Fibroblast of skin of abdomen (primary cell): ENCODE measurements at regions not wholly inside any gene's neighbourhood (a gene's known extent, or its start where the extent isn't known, plus 50 kb on each side); places are given as distances from the start of the nearest gene placed in this dataset.

ENCODE experiments used
- DNase-seq: peaks from one replicate; pipeline ENCODE4 v3.0.0-alpha.2; 2013

DNA sequence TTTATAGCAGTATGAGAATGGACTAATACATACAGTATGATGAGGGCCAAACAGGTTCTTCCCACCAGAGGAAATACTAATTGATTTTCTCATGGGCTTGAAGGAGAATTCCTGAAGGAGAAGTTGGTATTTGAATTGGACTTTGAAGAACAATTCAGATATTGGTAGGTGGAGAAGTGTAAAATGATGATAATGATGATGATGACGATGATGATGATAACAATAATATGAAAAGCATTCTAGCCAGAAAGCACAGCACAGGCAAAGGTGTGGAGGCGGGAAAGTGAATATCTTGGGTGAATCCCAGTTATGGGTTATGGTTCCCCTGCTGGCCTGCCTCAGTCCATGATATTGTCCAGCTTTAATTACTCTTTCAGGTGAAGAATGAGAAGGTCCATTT, 562.4 kb upstream of the SALL1 start:
- no peak for DNase-seq

DNA sequence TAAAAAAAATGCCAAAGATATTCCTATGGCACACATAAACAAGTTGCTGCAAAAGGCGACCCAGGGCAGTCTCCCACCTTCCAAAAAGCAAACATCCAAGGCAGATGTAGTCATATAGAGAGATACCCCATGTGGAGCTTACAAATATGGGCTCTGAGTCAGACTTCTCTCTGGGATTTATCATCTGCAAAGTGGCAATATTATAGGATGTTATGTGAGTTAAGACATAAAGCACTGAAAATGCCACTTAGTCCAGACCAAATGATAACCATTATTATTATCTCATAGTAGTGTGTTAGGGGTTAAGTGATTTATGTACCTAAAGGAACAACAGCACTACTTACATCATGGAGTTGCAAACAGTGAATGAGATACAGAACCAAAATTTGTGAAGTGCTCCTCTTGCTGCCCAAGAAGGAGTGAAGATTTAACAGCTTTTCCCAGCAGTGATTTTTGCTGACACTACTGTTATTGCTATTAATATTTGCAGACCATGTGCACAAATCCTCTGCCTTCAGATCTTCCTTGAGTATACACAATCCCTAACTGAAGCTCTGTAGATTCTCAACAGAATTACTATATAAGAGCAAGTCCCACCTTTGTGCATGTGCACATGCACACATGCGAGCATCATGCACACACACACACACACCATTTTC, 560.0 kb upstream of the SALL1 start:
- no peak for DNase-seq

DNA sequence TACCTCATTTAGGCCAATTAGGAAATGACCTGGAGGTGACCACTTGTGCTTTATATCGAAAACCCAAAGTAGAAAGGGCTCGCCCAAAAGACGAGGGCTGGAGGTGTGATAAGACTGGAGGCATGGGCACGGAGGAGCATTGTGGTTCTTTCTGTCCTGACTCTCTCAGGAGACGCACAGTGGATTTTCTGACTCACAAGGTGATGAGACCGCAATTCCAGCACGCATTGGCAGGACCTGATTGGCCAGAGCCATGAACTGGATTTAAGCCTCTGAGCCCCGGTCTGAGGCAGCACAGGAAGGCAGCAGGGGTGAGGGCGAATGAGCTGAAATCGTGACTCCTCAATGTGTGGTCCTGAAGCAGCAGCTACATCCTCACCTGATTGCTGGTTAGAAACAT, 559.1 kb upstream of the SALL1 start:
- DNase-seq = no peak

DNA sequence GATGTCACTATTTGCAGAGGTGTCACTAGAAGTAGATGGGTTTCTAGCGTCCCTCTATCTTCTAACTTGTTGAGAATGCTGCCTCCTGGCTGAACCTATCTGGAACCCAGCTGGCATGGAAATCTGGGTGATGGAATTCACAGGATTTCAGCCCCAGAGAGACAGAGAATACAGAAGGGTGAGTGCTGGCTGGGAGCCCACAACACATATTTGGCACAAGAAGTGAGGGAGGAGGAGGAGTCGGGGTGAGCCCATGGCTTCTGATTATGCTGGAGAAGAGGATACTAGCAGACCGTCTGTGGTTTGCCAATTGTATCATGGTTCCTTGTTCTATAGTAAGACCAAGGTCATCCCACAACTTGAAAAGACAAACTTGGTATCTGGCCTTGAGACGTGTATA, 557.8 kb upstream of the SALL1 start:
- no peak for DNase-seq

DNA sequence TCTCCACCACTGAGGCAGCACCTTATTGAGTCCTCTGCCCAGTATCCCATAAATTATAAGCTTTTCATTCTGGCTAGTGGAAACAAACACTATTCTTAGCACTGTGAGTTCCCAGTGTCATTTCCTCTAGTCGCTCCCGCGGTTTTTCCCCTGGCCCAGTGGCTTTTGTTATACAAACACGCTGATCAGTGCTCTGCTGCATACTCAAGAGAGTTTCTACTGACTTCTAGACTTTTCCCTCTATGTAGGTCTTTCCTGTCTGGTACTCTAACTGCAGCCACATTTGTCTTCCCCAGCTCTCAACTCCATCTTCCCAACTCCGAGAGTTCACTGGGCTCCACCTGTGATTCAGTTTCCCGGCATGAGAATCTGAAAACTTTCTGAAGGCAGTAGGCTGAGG, 556.6 kb upstream of the SALL1 start:
- no peak for DNase-seq

DNA sequence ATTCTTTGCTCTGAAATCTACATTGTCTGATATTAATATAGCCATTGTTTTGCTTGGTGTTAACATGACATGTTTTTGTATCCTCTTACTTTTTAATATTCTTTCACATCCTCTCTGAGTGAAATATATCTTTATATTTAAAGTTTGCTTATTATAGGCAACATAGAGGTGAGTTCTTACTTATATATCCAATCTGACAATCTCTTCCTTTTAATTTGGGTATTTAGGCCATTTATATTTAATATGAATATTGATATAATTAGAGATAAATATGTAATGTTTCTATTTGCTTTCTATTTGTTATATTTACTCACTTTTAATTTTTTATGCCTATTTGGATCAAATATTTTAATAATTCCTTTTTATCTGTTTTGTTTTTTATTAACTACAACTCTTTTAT, 554.1 kb upstream of the SALL1 start:
- no peak for DNase-seq

DNA sequence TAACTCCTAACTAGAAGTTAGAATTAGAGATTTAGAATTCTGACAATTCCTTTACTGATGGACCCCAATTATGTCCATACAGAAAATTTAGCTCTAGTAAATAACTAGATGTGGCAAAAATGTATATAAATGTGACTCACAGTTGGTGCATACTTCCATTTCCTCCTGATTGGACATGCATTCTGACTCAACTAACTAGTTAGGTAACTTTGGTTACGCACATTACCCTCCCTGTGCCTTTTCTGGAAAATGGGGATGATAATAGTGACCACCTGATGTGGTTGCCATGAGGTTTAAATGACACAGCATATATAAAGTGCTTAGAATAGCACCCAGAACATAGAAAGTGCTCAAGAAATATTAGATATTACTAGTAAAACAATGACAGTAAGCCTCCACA, 550.0 kb upstream of the SALL1 start:
- no peak for DNase-seq

DNA sequence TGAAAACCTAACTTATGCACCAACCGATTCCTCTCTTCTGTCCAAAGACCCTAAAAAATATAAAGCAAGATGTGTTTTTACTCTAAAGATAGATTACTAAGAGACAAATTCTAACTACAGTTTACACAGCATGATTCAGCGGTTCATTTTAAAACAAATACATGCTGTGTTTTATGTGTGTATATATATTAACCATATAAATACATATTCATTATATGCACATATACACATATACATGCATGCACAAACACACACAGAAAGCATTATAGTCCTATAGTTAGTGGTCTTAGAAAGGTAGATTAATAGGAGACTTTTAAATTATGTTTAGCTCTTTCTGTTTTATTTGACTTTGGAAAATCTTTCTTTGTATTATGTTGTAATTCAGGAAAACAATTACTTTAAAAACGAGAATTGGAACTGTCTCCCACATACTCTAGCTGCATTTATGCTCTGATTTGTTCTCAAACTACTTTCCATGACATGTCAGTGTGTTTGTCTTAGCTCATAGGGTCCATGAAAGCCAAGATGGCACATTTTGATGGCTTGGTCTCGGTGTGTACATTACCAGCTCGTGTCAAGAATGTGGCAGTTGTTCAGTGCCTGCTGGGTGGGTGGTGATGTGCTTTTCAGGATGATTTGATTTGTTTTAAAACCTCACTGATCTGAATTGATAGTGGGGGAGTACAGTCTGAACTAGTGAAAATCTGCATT, 548.8 kb upstream of the SALL1 start:
- no peak for DNase-seq

DNA sequence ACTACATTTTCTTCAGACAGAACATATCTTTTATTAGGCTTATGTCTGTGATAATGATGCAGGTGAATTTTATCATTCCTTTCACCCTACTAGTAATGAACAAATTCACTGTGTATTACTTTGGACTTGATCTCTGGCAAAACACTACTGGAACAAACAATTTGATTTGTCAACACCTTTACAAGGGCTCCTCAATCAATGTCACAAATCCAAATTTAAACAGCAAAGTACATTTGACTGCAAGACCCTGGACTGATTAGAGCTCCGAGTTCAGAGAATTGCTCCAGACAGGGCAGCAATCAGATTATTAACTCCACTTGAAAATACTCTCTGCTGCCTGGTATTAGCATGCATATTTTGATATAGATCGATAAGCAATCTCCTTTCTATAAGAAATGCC, 547.6 kb upstream of the SALL1 start:
- no peak for DNase-seq

DNA sequence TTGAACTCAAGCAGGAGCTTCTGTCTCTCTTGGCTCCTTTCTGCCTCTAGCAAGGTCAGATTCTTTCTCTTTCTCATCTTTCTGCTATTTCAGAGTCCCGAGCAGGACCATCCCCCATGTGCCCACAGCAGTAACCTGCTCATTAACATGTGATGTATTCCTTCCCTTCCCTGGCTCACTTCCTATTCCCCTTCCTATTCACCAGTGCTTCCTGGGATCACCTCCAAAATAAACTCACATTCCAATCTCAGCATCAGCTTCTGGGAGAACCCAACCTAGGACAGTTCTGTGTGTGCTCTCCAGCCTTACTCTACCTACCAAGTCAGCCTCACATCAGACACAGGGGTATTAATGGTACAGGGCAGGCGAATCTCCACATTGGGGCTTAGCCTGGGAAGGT, 546.4 kb upstream of the SALL1 start:
- DNase-seq = no peak

DNA sequence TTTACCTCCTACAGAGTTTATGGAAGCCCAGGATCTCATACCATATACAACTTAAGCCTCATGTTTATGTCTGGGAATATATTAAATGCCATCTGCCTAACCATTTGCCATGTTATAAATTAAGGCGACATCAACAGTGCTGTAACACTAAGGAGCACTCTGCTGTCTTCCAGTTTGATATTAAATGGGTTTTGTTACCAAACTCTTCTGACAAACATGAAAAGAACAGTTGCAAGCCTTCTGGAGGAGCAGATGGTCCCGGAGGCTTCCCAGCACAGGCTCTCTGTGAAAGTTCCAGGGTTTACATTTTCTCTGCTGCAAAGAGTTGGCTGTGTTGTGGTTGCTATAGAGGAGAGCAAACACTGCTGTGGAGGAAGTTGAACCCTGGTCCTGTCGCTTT, 545.3 kb upstream of the SALL1 start:
- no peak for DNase-seq

DNA sequence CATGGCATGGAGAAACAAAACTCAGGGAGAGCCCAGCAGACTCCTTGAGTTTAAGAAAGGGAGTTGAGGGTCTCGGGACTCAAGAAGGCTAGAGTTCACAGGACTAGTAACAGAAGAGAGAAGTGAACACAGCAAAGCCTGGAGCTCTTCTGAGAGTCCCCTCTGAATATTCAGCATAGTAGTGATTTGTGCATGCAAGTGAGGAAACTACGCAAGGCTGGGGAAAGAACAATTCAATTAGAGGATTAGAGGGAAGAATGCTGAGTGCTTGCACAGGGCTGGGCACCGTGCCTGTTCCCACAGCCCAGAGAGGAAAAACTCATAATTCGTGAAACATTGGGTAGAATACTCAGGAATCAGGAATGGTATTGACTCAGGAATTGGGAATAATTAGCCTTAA, 540.0 kb upstream of the SALL1 start:
- DNase-seq = no peak

DNA sequence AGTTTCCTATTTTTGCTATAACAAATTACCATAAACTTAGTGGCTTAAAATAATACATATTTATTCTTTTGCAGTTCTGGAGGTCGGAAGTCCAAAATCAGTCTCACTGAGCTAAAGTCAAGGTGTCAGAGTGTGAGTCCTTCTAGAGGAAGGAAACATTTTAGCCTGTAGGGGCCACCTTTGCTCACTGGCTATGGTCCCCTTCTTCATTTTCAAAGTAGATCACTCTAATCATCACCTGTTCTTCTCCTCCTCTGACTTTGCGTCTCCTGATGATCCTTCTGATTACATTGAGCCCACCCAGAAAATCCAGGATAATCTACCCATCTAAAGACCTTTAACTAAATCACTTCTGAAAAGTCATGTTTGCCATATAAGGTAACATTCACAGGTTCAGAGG, 534.4 kb upstream of the SALL1 start:
- no peak for DNase-seq

DNA sequence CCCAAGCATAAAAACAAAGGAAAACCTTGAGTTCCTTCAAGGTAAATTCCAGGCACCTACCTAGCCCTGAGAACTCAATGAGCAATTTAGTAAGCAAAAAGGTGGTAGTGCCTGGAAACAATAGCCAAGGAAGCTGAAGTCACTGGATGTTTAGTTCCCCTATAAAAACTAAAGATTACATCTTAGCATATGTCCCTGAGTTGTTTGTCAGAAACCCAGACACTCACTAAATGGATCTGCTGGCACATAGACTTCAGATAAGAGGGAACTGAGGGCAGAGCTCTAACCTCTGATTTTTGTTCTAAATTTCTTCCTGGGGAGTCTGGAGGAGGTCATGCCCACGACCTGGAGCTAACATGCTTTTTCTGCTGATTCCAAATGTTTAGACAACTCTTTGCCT, 532.8 kb upstream of the SALL1 start:
- DNase-seq = no peak

DNA sequence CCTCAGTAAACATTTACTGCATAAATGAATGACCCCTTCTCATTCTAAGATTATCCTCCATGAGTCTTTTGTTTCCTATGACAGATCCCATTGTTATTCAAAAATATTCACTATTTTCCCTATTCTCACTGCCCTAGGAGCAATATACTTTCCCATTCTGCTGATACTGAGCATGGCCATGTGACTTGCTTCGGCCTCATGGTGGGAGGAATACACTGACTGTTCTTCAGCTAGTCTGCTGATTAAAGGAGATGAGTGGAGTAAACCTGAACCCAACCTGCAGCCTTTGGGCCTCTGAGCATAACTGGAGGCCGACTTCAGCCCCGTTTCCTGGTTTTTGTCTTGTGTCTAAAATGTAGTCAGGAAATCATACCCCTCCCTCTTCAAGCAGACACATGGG, 531.8 kb upstream of the SALL1 start:
- no peak for DNase-seq

DNA sequence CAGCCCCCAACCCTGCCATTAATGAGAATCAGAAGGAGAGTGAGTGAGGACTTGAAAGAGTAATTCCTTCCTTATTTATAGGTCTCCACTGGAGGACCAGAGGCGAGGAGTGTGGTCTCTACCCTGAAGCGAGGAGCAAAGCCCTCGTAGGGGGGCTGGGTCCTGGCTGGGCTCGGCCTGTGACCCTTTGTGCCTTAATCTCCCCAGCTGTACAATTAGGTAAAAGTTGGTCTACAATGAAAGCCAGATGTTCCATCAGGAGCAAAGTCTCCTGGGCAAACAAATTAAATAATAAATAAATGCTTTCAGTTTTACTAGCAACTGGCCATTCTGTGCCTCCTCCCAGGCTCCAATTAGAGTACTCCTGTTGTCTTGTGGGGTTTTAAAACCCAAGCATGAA, 523.5 kb upstream of the SALL1 start:
- DNase-seq = no peak

DNA sequence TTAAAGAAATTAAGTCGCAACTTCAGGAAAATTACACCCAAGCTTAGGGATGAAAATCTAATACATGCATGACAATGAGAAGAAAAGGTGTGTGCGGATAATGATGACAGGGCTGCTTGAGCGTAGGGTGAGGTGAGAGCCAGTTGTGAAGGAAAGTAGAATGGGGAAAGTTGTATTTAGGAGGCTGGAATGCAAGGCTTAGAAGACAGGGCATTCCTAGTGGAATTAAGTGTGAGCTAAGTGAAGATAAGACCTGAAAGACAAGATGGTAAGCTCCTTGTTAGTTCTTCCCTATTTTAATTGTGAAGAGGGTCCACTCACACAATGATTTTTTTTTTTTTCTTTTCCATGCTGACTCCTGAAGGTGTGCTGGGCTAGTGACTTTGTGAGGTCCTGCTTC, 519.5 kb upstream of the SALL1 start:
- DNase-seq = no peak

DNA sequence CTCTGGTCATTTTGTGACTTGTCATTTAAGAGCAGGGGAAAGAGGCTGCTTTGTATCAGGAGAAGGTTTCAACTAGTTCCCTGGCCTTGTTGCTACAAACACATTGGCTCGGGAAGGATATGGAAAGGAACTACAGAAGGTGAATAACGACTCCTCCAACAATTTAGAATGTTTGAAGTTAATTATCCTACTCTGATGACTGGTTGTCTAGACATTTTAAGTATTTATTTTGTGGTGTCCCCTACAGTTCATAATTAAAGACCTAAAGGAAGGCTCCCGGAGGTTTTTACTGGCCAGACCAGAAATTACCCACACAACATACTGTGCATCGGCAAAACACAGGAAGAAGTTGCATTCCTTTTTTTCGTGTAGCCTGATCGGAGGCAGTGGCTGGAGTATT, 515.8 kb upstream of the SALL1 start:
- peak; percentile 81 for DNase-seq

DNA sequence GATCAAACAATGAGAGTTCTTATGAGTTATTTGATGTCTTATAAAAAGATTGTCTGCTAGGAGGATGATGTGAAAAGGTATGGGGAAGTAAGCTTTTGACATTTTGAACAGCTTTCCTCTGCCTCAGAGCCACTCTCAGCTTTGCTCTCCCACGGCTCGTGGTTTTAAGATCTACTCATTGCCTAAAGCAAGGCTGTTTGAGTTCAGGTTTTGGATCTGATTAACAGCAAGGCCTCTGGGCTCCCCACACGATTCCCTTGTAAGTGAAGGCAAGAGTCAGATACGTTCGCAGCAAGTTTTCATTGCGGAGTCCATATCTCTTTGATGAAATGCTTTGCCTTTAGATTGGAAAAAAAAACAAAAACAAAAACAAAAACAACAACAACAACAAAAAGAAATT, 515.0 kb upstream of the SALL1 start:
- DNase-seq = peak; percentile 37

DNA sequence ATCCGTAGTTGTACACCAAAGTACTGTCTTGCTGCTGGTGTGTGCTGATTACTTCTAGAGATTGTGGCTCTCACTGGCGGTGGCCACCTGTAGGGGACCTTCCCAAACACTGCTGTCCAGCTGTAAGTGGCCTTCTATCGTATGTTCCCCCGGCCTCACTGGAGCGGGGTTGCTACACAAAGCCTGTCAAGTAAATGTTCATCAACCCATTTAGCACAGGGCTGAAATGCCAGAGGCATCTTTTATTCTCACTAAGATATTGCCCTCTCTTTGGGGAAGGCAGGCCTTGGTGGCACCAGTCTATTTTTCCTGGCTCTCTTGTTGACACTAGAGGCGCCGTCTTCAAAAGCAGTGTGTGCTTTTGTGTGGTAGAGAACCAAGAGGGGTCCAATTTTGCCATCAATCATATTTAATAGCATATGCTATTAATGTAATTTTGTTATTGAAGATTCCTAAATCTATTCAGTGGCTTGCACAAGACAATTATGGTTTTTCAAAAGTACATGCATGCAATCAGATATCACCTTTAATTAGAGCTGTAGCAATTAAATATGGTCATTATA, 514.4 kb upstream of the SALL1 start:
- no peak for DNase-seq

DNA sequence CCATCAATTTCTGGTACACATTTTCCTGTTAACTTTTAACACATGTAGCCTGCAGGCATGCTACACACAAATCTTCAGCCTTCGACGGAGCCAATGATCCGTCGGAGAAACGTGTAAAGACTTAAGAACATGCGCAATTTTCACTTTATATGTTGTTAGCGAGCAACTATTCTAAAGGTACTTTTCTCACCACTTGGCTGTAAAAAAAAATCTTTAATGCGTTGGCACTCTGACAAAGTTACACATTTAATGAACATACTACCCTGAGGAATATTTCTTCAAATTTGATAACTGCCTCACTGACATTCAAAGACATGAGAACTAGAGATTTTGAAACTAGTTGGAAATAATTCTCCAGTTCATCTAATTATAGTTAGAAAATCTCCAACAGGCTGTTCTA, 507.5 kb upstream of the SALL1 start:
- DNase-seq = no peak

DNA sequence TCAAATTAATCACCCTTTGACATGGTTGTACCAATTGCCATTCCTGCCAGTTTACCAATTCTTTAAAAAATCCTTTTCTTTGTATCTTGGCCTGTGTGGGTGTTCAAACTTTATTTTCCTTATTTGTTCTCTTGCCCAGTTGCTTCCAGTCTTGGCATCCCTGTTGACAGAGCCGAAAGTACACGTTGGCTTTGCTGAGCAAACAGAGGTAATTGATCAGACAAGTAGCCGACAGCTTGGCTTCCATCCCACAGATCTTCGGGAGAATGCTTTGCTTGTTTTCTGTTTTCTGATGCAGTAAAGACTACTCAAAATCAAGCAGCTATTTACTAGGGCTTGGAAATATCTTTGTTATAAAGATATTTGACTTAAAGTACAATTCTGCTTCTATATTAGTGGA, 506.8 kb upstream of the SALL1 start:
- DNase-seq = no peak

DNA sequence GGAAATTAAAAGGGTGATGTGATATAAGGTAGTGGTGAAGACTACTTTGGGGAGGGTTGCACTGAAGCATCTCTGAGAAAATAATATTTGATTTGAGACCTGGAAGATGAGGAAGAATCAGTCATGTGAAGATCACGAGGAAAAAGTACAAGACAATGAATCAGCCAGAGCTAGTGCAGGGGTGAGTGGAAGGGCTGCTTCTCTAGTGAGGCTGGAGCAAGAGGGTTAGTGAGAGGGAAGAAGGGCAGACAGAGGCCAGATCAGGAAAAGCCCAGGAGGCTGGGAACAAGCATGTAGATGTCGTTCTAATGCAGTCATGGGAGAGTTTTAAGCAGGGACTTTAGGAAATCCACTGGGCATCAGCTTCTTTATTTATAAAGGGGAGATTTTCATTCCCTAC, 504.2 kb upstream of the SALL1 start:
- no peak for DNase-seq

DNA sequence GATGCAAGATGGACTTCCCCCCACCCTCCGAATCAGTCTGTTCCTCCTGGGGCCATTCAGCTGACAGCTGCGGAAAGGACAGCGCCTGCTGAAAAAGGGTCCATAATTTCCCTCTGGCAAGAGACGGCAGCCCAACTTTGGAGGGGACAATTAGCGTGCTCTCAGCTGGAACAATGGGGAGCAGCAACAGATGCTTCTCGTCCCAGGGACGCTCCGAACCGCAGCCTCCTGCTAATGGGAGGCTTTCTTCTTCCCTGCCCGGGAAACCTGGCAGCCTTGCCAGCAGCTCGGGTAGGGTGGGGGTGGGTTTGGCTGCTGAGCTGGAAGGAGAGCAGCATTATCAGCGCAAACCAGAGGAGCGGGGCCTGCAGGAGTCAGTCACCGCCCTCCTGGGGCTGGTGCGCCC, 500.0 kb upstream of the SALL1 start:
- DNase-seq = no peak

DNA sequence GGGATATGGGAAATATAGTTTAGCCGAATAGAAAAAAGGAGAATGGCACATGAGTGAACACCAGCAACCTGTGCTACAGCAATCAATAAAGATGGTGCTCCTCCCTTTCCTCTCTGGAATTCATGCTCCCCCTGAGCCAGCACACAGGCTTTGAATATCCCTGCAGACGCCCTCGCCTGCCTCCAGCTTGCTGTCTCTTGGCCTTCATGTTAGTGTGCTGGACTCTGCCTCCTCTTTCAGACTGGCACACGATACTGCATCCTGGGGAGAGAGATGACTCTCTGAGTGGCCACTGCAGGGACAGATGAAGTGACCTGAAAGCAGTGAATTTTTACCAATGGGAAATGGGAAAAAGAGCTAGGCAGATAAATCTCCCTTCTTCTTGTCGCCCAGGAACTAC, 498.6 kb upstream of the SALL1 start:
- DNase-seq = no peak
